Mesothelial cell of epicardium (in vitro differentiated cells): ENCODE measurements at regions not wholly inside any gene's neighbourhood (a gene's known extent, or its start where the extent isn't known, plus 50 kb on each side); places are given as distances from the start of the nearest gene placed in this dataset.

Experiments used
- DNase-seq, 2 experiments: peaks; one replicate each; pipeline ENCODE4 v3.0.0; 2021; ENCODE audit warnings: low spot score in 2 of 2; ENCODE audit not compliant: unreplicated experiment in 2 of 2
- H3K27ac Mint-ChIP-seq: 2 replicates; pipeline ENCODE4 v1.8.0; 2021; ENCODE audit warnings: mixed read lengths
- H3K27me3 Mint-ChIP-seq: 2 replicates; pipeline ENCODE4 v1.8.0; 2021; ENCODE audit warnings: low read depth, mixed read lengths
- H3K36me3 Mint-ChIP-seq: 2 replicates; pipeline ENCODE4 v1.8.0; 2021; ENCODE audit warnings: mixed read lengths
- H3K4me1 Mint-ChIP-seq: 2 replicates; pipeline ENCODE4 v1.8.0; 2021; ENCODE audit warnings: mixed read lengths
- H3K4me3 Mint-ChIP-seq: 2 replicates; pipeline ENCODE4 v1.8.0; 2021; ENCODE audit warnings: mild to moderate bottlenecking, moderate library complexity, mixed read lengths
- H3K9me3 Mint-ChIP-seq: 2 replicates; pipeline ENCODE4 v1.8.0; 2021; ENCODE audit warnings: mixed read lengths
- TF ChIP-seq, protein P1 (sequence below): fragments of 200-600 bp; sonication (generic); IDR thresholded peaks from one replicate; pipeline ENCODE4 v1.5.0; 2021; ENCODE audit warnings: antibody characterized with exemption; ENCODE audit not compliant: unreplicated experiment

- Mint-ChIP-seq H3K27me3 (no peaks in the 10 kb centered on the region), H3K4me1 (no peaks in the 10 kb centered on the region), H3K36me3 (no peaks in the 10 kb centered on the region), H3K27ac (no peak overlapping the region), H3K4me3 (no peak overlapping the region), H3K9me3 (no peaks in the 10 kb centered on the region)
- no peak for DNase-seq
- TF ChIP-seq, protein P1, sequence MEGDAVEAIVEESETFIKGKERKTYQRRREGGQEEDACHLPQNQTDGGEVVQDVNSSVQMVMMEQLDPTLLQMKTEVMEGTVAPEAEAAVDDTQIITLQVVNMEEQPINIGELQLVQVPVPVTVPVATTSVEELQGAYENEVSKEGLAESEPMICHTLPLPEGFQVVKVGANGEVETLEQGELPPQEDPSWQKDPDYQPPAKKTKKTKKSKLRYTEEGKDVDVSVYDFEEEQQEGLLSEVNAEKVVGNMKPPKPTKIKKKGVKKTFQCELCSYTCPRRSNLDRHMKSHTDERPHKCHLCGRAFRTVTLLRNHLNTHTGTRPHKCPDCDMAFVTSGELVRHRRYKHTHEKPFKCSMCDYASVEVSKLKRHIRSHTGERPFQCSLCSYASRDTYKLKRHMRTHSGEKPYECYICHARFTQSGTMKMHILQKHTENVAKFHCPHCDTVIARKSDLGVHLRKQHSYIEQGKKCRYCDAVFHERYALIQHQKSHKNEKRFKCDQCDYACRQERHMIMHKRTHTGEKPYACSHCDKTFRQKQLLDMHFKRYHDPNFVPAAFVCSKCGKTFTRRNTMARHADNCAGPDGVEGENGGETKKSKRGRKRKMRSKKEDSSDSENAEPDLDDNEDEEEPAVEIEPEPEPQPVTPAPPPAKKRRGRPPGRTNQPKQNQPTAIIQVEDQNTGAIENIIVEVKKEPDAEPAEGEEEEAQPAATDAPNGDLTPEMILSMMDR: no peak
Observed at GRCh38 chr5:88325868-88326267, 57.2 kb upstream of the TMEM161B start.

DNA sequence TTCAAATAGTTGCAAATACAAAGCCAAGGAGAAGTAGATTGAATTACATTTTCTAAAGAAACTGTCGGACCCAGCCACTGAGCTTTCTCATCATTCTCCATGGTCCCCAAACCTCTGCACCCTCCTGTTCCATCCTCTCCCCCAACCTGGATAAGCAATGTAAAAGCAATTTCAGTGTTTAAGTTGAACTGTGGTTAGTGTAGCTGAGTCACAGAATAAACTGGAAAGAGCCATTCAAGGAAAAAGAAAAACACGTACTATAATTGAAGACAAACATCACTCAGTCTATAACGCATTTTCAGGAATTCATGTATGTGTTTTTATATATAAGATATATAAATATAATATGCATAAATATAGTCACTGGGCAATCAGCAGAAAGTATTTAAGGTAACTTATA is 54.1 kb upstream of the TMEM161B start:
- H3K4me3 Mint-ChIP-seq: no peak overlapping the region
- no peaks in the 10 kb centered on the region for H3K4me1 Mint-ChIP-seq
- H3K27me3 Mint-ChIP-seq: no peaks in the 10 kb centered on the region
- TF ChIP-seq, protein P1: no peak
- peaks cover 8% of the 10 kb centered on the region for H3K9me3 Mint-ChIP-seq
- DNase-seq: no peak
- no peak overlapping the region for H3K27ac Mint-ChIP-seq
- no peaks in the 10 kb centered on the region for H3K36me3 Mint-ChIP-seq
